ENCODE measurements at regions not wholly inside any gene's neighbourhood (a gene's known extent, or its start where the extent isn't known, plus 50 kb on each side); places are given as distances from the start of the nearest gene placed in this dataset.

- TF ChIP-seq CTCF (IDR thresholded peaks at IDR 0.05) (no peak), POLR2A (IDR thresholded peaks at IDR 0.05) (no peak)
Measured at GRCh38 chr4:159516556-159517140, 413.8 kb downstream of the RAPGEF2 start.
